H1 (cell line): ENCODE measurements at regions not wholly inside any gene's neighbourhood (a gene's known extent, or its start where the extent isn't known, plus 50 kb on each side); places are given as distances from the start of the nearest gene placed in this dataset.

Experiments
- CTCF ChIA-PET: fragments of 300-600 bp; sonication (Branson Sonifier 250); formaldehyde crosslinking; loops from one replicate; lab custom pipeline; 2021; ENCODE audit not compliant: partially characterized antibody; lab: Charles Lee
- POLR2A ChIA-PET: fragments of 300-600 bp; sonication (Branson Sonifier 250); formaldehyde crosslinking; loops from one replicate; lab custom pipeline; 2021; ENCODE audit warnings: inconsistent platforms; ENCODE audit not compliant: partially characterized antibody; lab: Charles Lee
- DNase-seq, 2 experiments: peaks; one replicate each; pipeline versions ENCODE4 v3.0.0 to v3.0.0-alpha.2; 2010 to 2022; ENCODE audit warnings: low spot score in 2 of 2, low read depth in 1 of 2, mixed read lengths in 1 of 2
- FAIRE-seq: peaks from 2 replicates; lab custom pipeline; 2011; peaks lifted over from hg19 to GRCh38; lab: Jason Lieb, UNC
- H2AFZ ChIP-seq: 2 replicates; pipeline ENCODE4 v1.8.1; 2012; ENCODE audit warnings: low read length, inconsistent platforms
- H2AK5ac ChIP-seq: 2 replicates; pipeline ENCODE4 v1.6.1; 2013; ENCODE audit warnings: low read depth, low read length
- H2BK120ac ChIP-seq: replicated peaks from 2 replicates; pipeline ENCODE3; 2013; ENCODE audit warnings: low read depth, low read length, inconsistent platforms
- H2BK12ac ChIP-seq: 2 replicates; pipeline ENCODE4 v1.6.1; 2013; ENCODE audit warnings: low read depth, low read length
- H2BK15ac ChIP-seq: 2 replicates; pipeline ENCODE4 v1.6.1; 2013; ENCODE audit warnings: low read length
- H2BK20ac ChIP-seq: 2 replicates; pipeline ENCODE4 v1.6.1; 2013; ENCODE audit warnings: low read length
- H2BK5ac ChIP-seq: 2 replicates; pipeline ENCODE4 v1.6.1; 2013; ENCODE audit warnings: low read depth, low read length
- H3K14ac ChIP-seq: 2 replicates; pipeline ENCODE4 v1.6.1; 2013; ENCODE audit warnings: inconsistent platforms; ENCODE audit not compliant: insufficient read length
- H3K18ac ChIP-seq: 2 replicates; pipeline ENCODE4 v1.6.1; 2013; ENCODE audit warnings: low read length; ENCODE audit errors: extremely low read depth
- H3K23ac ChIP-seq: 2 replicates; pipeline ENCODE4 v1.6.1; 2013; ENCODE audit warnings: inconsistent platforms; ENCODE audit not compliant: insufficient read length
- H3K23me2 ChIP-seq: 2 replicates; pipeline ENCODE4 v1.6.1; 2013; ENCODE audit warnings: low read depth, low read length
- H3K27ac ChIP-seq: 2 replicates; pipeline ENCODE4 v1.6.1; 2011; ENCODE audit warnings: low read depth, low read length, inconsistent platforms
- H3K27me3 ChIP-seq, 4 experiments: replicated peaks in 1 of 4; 1 replicate in 1 of 4; 2 replicates in 3 of 4; pipeline versions ENCODE4 v1.6.1 to v1.8.1; 2011 to 2013; ENCODE audit warnings: low read length in 3 of 4, mild to moderate bottlenecking in 3 of 4, inconsistent platforms in 2 of 4, mixed read lengths in 2 of 4, moderate library complexity in 1 of 4; ENCODE audit not compliant: control insufficient read depth in 3 of 4, insufficient read depth in 3 of 4; ENCODE audit errors: extremely low read depth in 1 of 4
- H3K36me3 ChIP-seq, 4 experiments: 2 replicates each; pipeline versions ENCODE4 v1.6.1 to v1.8.1; 2011 to 2013; ENCODE audit warnings: mild to moderate bottlenecking in 4 of 4, low read length in 3 of 4, moderate library complexity in 2 of 4, control low read depth in 1 of 4, inconsistent platforms in 1 of 4; ENCODE audit not compliant: insufficient read depth in 4 of 4, control insufficient read depth in 2 of 4
- H3K4ac ChIP-seq: replicated peaks from 2 replicates; pipeline ENCODE3; 2013; ENCODE audit warnings: low read length, low read depth, mixed read lengths, inconsistent platforms; ENCODE audit not compliant: insufficient read length
- H3K4me1 ChIP-seq, 4 experiments: replicated peaks in 1 of 4; 1 replicate in 1 of 4; 2 replicates in 3 of 4; pipeline versions ENCODE4 v1.6.1 to v1.8.1; 2011 to 2013; ENCODE audit warnings: low read length in 3 of 4, inconsistent platforms in 2 of 4, mixed read lengths in 1 of 4; ENCODE audit not compliant: insufficient read depth in 4 of 4, control insufficient read depth in 3 of 4
- H3K4me2 ChIP-seq, 2 experiments: 2 replicates each; pipeline versions ENCODE4 v1.6.1 to v1.8.1; 2011 to 2013; ENCODE audit warnings: low read depth in 2 of 2, low read length in 2 of 2, control low read depth in 1 of 2, inconsistent platforms in 1 of 2, mild to moderate bottlenecking in 1 of 2; ENCODE audit not compliant: insufficient read depth in 1 of 2
- H3K4me3 ChIP-seq, 4 experiments: fragments of 200-600, 300-600 bp in 1 of 4; sonication (generic), shearing (Covaris generic), sonication (Bioruptor Twin) in 1 of 4; 2 replicates each; pipeline versions ENCODE4 v1.5.1 to v1.8.1; 2011 to 2016; ENCODE audit warnings: low read length in 4 of 4, low read depth in 3 of 4, control low read depth in 2 of 4, inconsistent platforms in 2 of 4, mild to moderate bottlenecking in 2 of 4, mixed read lengths in 1 of 4, moderate library complexity in 1 of 4; ENCODE audit not compliant: insufficient read depth in 2 of 4; ENCODE audit errors: extremely low read depth in 1 of 4
- H3K56ac ChIP-seq: replicated peaks from 2 replicates; pipeline ENCODE3; 2013; ENCODE audit warnings: low read depth, mild to moderate bottlenecking, mixed read lengths, low read length, inconsistent platforms; ENCODE audit not compliant: insufficient read length
- H3K79me1 ChIP-seq: 2 replicates; pipeline ENCODE4 v1.6.1; 2013; ENCODE audit warnings: low read depth, low read length, control low read depth
- H3K79me2 ChIP-seq, 2 experiments: 2 replicates each; pipeline versions ENCODE4 v1.6.1 to v1.8.1; 2012 to 2013; ENCODE audit warnings: low read length in 2 of 2, mild to moderate bottlenecking in 2 of 2, inconsistent platforms in 1 of 2; ENCODE audit not compliant: insufficient read depth in 2 of 2, control insufficient read depth in 1 of 2
- H3K9ac ChIP-seq, 4 experiments: replicated peaks in 1 of 4; 1 replicate in 1 of 4; 2 replicates in 3 of 4; pipeline versions ENCODE4 v1.6.1 to v1.8.1; 2011 to 2013; ENCODE audit warnings: low read depth in 3 of 4, low read length in 3 of 4, control low read depth in 2 of 4, mild to moderate bottlenecking in 2 of 4, moderate library complexity in 2 of 4, inconsistent platforms in 1 of 4; ENCODE audit errors: extremely low read depth in 1 of 4
- H3K9me3 ChIP-seq, 2 experiments: 2 replicates each; pipeline versions ENCODE4 v1.6.1 to v1.8.1; 2012 to 2013; ENCODE audit warnings: mild to moderate bottlenecking in 2 of 2, moderate library complexity in 2 of 2, control low read depth in 1 of 2, inconsistent platforms in 1 of 2, low read depth in 1 of 2, low read length in 1 of 2, mixed read lengths in 1 of 2; ENCODE audit not compliant: insufficient read depth in 2 of 2
- H4K20me1 ChIP-seq, 2 experiments: replicated peaks in 1 of 2; 2 replicates each; pipeline versions ENCODE3 to v1.8.1; 2011 to 2013; ENCODE audit warnings: inconsistent platforms in 2 of 2, low read length in 2 of 2, mild to moderate bottlenecking in 1 of 2; ENCODE audit not compliant: insufficient read depth in 2 of 2, control insufficient read depth in 1 of 2
- H4K5ac ChIP-seq: 2 replicates; pipeline ENCODE4 v1.6.1; 2013; ENCODE audit warnings: low read length, low read depth, mixed read lengths, inconsistent platforms; ENCODE audit not compliant: insufficient read length
- H4K8ac ChIP-seq: 2 replicates; pipeline ENCODE4 v1.8.0; 2013; ENCODE audit warnings: mild to moderate bottlenecking, moderate library complexity, low read length, inconsistent platforms; ENCODE audit not compliant: insufficient read depth; ENCODE audit errors: extremely low read depth
- H4K91ac ChIP-seq: replicated peaks from 2 replicates; pipeline ENCODE3; 2013; ENCODE audit warnings: low read length, mixed read lengths, inconsistent platforms; ENCODE audit not compliant: insufficient read length
- ATF3 ChIP-seq: IDR thresholded peaks from 2 replicates; pipeline ENCODE4 v1.6.1; 2011; ENCODE audit warnings: low read depth, mild to moderate bottlenecking, low read length; ENCODE audit not compliant: insufficient read depth
- JUN ChIP-seq: IDR thresholded peaks from 2 replicates; pipeline ENCODE4 v1.6.1; 2011; ENCODE audit warnings: low read depth, mild to moderate bottlenecking, improper control_type of control experiment, low read length
- KDM4A ChIP-seq: IDR thresholded peaks from one replicate; pipeline ENCODE4 v1.7.1; 2012; ENCODE audit warnings: low read depth, mild to moderate bottlenecking, moderate library complexity, low read length, inconsistent platforms; ENCODE audit not compliant: severe bottlenecking
- MAX ChIP-seq: IDR thresholded peaks from 2 replicates; pipeline ENCODE4 v1.6.1; 2012; ENCODE audit warnings: inconsistent platforms
- NANOG ChIP-seq: IDR thresholded peaks from 2 replicates; pipeline ENCODE4 v1.6.1; 2011; ENCODE audit warnings: low read length, low read depth, mild to moderate bottlenecking, inconsistent platforms; ENCODE audit not compliant: insufficient read depth, poor library complexity, severe bottlenecking
- POLR2A ChIP-seq, 2 experiments: IDR thresholded peaks; 1 replicate in 1 of 2; 2 replicates in 1 of 2; pipeline ENCODE4 v1.6.1; 2011; ENCODE audit warnings: low read depth in 2 of 2, low read length in 2 of 2, mild to moderate bottlenecking in 2 of 2; ENCODE audit errors: control extremely low read depth in 1 of 2
- POU5F1 ChIP-seq: IDR thresholded peaks from 2 replicates; pipeline ENCODE4 v1.6.1; 2011; ENCODE audit warnings: low read depth, mild to moderate bottlenecking, low read length, moderate library complexity
- RXRA ChIP-seq: IDR thresholded peaks from 2 replicates; pipeline ENCODE4 v1.6.1; 2011; ENCODE audit warnings: low read depth, mild to moderate bottlenecking, low read length, moderate library complexity; ENCODE audit not compliant: insufficient read depth
- SP1 ChIP-seq: IDR thresholded peaks from 2 replicates; pipeline ENCODE4 v1.6.1; 2011; ENCODE audit warnings: low read depth, low read length
- TEAD4 ChIP-seq: IDR thresholded peaks from 2 replicates; pipeline ENCODE4 v1.6.1; 2012; ENCODE audit warnings: low read depth, low read length, inconsistent platforms, mixed read lengths
- USF2 ChIP-seq: IDR thresholded peaks from 2 replicates; pipeline ENCODE4 v1.6.1; 2011; ENCODE audit warnings: low read length, improper control_type of control experiment
- WGBS, 2 experiments: shearing (Covaris generic) in 1 of 2; methylation state at CpG; one replicate each; pipeline versions ENCODE4 v1.1.6 to v1.1.7; 2013 to 2015; ENCODE audit warnings: low lambda C conversion rate in 2 of 2, mixed read lengths in 2 of 2, inconsistent platforms in 1 of 2, low coverage in 1 of 2, missing lambda C conversion rate in 1 of 2; ENCODE audit not compliant: insufficient replicate concordance in 2 of 2, insufficient coverage in 1 of 2, insufficient read length in 1 of 2; ENCODE audit errors: extremely low coverage in 1 of 2, missing lambda C conversion rate in 1 of 2; 5-methylcytosine and 5-hydroxymethylcytosine counted together

- H2BK120ac ChIP-seq: no peak overlapping the region
- no peak overlapping the region for H3K9ac ChIP-seq
- H3K23me2 ChIP-seq: no peaks in the 10 kb centered on the region
- DNase-seq (no peak), FAIRE-seq (no peak)
- H3K36me3 ChIP-seq: no peaks in the 10 kb centered on the region
- CTCF ChIA-PET: interaction anchor here (1.2 kb wide), 1 partner anchor 17 kb away, joined by 5 read pairs; no protein-coding TSS in a partner anchor
- H3K18ac ChIP-seq: no peak overlapping the region
- TF ChIP-seq RXRA (no peak), POLR2A (IDR thresholded peaks at IDR 0.05; ENCODE audit: control extremely low read depth in 1 of 2, low read depth in 2 of 2, low read length in 2 of 2) (no peak), TEAD4 (no peak), JUN (no peak), USF2 (no peak), KDM4A (no peak), NANOG (no peak), ATF3 (no peak), SP1 (no peak), MAX (no peak), POU5F1 (no peak)
- H3K27ac ChIP-seq: no peak overlapping the region
- H2BK12ac ChIP-seq: no peak overlapping the region
- no peak overlapping the region for H2BK5ac ChIP-seq
- H4K8ac ChIP-seq: no peak overlapping the region
- 92% methylated on average over 2 of the region's 2 CpGs; no CpG with 5 or more reads in 1 of the 2 experiments for WGBS, 2 experiments
- H3K9me3 ChIP-seq: no peaks in the 10 kb centered on the region
- peaks cover 0 to 2% (median 0%) of the 10 kb centered on the region in 4 experiments; a peak in 3 of 7 replicates for H3K4me1 ChIP-seq
- no peaks in the 10 kb centered on the region for H4K20me1 ChIP-seq
- H4K91ac ChIP-seq: no peak overlapping the region
- H3K4ac ChIP-seq: no peak overlapping the region
- no peak overlapping the region for H2AFZ ChIP-seq
- H3K56ac ChIP-seq: no peak overlapping the region
- H3K23ac ChIP-seq: no peak overlapping the region
- no peak overlapping the region for H3K4me3 ChIP-seq
- no peaks in the 10 kb centered on the region for H3K79me1 ChIP-seq
- POLR2A ChIA-PET: no interaction called here
- no peak overlapping the region for H3K4me2 ChIP-seq
- no peaks in the 10 kb centered on the region for H3K27me3 ChIP-seq
- no peaks in the 10 kb centered on the region for H3K79me2 ChIP-seq
- no peak overlapping the region for H3K14ac ChIP-seq
- no peak overlapping the region for H2BK15ac ChIP-seq
- H2AK5ac ChIP-seq: no peak overlapping the region
- no peak overlapping the region for H2BK20ac ChIP-seq
- H4K5ac ChIP-seq: no peak overlapping the region
Measured at GRCh38 chr12:77342253-77342652, 276.9 kb upstream of the E2F7 start.
